IPS-15b (cell line): ENCODE measurements at regions not wholly inside any gene's neighbourhood (a gene's known extent, or its start where the extent isn't known, plus 50 kb on each side); places are given as distances from the start of the nearest gene placed in this dataset.

Source experiments
- H3K27me3 ChIP-seq: one replicate; pipeline ENCODE4 v1.6.1; 2013; ENCODE audit warnings: low read length; ENCODE audit not compliant: control insufficient read depth, insufficient read depth
- H3K36me3 ChIP-seq: one replicate; pipeline ENCODE4 v1.6.1; 2013; ENCODE audit warnings: low read length; ENCODE audit not compliant: control insufficient read depth, insufficient read depth
- H3K4me1 ChIP-seq: one replicate; pipeline ENCODE4 v1.6.1; 2013; ENCODE audit warnings: mild to moderate bottlenecking, low read length; ENCODE audit not compliant: control insufficient read depth, insufficient read depth
- H3K4me3 ChIP-seq: one replicate; pipeline ENCODE4 v1.5.1; 2013; ENCODE audit warnings: low read depth, low read length
- H3K9ac ChIP-seq: one replicate; pipeline ENCODE4 v1.6.1; 2013; ENCODE audit warnings: low read depth, mild to moderate bottlenecking, low read length
- H3K9me3 ChIP-seq: one replicate; pipeline ENCODE4 v1.6.1; 2013; ENCODE audit warnings: mild to moderate bottlenecking, low read length; ENCODE audit not compliant: control insufficient read depth, insufficient read depth

DNA sequence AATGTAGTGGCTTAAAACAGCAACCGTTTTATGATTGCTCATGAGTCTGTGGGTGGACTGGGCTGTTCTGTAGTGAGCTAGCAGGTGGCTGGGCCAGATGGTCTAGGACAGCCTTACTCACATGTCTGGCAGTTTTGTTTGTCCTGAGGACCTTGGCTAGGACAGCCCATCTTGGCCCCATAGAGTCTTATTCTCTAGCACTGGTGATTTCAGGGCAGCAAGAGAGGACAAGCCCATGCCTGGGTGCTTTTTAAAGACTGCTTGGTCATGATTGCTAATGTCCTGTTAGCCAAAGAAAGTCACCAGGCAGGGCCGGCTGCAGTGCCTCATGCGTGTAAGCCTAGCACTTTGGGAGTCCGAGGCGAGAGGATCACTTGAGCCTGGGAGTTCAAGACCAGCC, 139.8 kb downstream of the KATNIP start:
- Histone ChIP-seq H3K9ac (no peak overlapping the region), H3K4me1 (no peaks in the 10 kb centered on the region), H3K27me3 (no peaks in the 10 kb centered on the region), H3K36me3 (no peaks in the 10 kb centered on the region), H3K4me3 (no peak overlapping the region), H3K9me3 (no peaks in the 10 kb centered on the region)

DNA sequence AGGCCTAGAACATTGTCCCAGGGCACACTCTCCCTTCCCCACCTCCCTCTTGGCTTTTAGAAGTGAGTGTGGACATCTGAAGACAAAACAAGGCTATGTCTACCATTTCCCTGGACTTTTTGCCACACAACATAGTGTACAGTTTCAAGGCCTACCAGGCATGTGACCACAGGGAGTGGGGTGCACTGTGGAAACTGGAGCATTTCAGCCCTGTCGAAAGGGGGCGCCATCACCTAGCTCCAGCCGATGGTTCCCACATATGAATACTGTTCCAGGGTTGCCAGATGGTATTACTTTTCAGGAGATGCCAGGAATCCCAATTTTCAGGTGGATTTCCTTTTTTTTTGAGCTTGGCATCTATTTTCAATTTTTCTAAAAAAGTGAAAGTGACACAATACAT, 140.7 kb downstream of the KATNIP start:
- Histone ChIP-seq H3K36me3 (no peaks in the 10 kb centered on the region), H3K4me1 (no peaks in the 10 kb centered on the region)

DNA sequence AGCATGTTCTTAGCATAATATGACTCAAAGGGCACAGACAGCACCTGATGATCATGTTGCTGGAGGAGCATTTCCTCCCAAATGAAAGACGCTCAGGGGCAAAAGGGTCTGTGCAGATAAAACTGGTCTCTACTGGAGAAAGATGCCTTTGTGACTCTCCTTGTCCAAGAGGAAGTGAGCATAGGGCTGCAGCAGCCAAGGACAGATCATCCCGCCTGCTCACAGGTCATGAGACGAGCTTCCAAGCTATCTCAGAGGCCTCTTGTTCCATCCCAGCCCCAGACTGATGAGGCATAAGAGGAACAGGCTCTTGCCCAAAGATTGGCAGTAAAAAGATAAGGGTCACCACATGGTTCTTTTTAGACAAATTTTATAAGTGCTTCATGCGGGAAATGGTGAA, 141.8 kb downstream of the KATNIP start:
- no peak overlapping the region for H3K9ac ChIP-seq
- H3K4me3 ChIP-seq: no peak overlapping the region
- H3K4me1 ChIP-seq: no peaks in the 10 kb centered on the region
- H3K9me3 ChIP-seq: no peaks in the 10 kb centered on the region
- H3K27me3 ChIP-seq: no peaks in the 10 kb centered on the region
- H3K36me3 ChIP-seq: no peaks in the 10 kb centered on the region

More for the DNA sequence above, 140.7 kb downstream of the KATNIP start:
- H3K4me3 ChIP-seq: no peak overlapping the region
- no peaks in the 10 kb centered on the region for H3K27me3 ChIP-seq
- H3K9me3 ChIP-seq: no peaks in the 10 kb centered on the region
- no peak overlapping the region for H3K9ac ChIP-seq

DNA sequence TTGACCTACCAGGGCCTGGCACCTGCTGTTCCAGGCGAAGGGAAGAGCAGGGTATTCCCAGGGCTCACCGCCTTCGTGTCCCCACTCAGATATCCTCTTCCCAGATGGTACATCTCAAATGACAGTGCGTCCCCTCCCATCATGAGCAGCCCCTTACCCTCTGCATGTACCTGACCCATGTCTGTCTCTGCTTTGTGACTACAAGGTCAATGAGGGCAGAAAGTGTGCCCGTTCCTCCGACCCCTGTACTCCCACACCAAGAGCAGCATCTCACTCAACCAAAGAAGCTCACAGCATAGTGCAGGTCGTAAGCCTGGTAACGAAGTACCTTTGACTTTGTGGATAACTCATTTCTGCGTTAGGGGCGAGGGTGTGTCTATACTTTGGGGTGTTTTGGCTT, 142.6 kb downstream of the KATNIP start:
- Histone ChIP-seq H3K4me3 (no peak overlapping the region), H3K9ac (no peak overlapping the region)

DNA sequence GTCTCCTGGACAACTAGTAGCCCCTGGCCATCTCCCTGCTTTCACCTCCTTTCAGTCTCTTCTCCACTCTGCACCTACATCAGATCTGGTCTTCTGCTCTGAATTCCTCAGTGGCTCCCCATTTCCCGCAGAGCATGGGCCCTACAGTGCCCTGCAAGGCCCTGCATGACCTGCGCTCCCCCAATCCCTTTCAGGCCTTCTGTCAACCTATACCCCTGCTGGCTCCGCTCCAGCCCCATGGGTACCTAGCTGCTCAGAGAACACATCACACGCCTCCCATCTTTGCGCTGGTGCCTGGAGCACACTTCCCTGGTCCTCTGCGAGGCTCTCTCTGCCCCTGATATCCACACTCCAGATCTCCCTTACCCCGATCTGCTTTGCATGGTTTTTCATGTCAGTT, 145.2 kb downstream of the KATNIP start:
- Histone ChIP-seq H3K27me3 (no peaks in the 10 kb centered on the region), H3K9ac (peak overlapping the region; percentile 18), H3K9me3 (no peaks in the 10 kb centered on the region), H3K36me3 (no peaks in the 10 kb centered on the region), H3K4me1 (peaks cover 2% of the 10 kb centered on the region), H3K4me3 (no peak overlapping the region)

More for the DNA sequence above, 142.6 kb downstream of the KATNIP start:
- no peaks in the 10 kb centered on the region for H3K36me3 ChIP-seq
- H3K4me1 ChIP-seq: no peaks in the 10 kb centered on the region
- H3K9me3 ChIP-seq: no peaks in the 10 kb centered on the region
- H3K27me3 ChIP-seq: no peaks in the 10 kb centered on the region

DNA sequence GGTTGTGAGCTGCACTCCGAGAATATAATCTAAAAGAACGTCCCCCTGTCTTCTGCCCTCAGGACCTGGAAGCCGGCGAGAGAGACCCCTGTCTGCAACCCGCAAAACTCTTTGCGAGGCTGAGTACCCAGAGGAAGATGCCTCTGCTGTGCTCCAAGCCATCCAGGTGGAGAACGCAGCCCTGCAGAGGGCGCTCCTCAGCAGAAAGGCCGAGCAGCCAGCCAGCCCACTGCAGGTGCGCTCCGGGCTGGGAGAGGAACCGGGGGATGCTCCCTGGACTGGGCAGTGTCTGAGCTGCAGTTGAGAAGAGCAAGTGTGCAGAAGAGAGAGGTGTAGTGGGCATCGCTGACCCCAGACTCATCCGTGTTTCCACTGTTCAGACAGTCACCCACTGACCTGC, 148.3 kb downstream of the KATNIP start:
- H3K36me3 ChIP-seq: no peaks in the 10 kb centered on the region
- H3K4me3 ChIP-seq: no peak overlapping the region
- H3K4me1 ChIP-seq: peaks cover 2% of the 10 kb centered on the region
- H3K9me3 ChIP-seq: no peaks in the 10 kb centered on the region
- H3K27me3 ChIP-seq: no peaks in the 10 kb centered on the region
- no peak overlapping the region for H3K9ac ChIP-seq

DNA sequence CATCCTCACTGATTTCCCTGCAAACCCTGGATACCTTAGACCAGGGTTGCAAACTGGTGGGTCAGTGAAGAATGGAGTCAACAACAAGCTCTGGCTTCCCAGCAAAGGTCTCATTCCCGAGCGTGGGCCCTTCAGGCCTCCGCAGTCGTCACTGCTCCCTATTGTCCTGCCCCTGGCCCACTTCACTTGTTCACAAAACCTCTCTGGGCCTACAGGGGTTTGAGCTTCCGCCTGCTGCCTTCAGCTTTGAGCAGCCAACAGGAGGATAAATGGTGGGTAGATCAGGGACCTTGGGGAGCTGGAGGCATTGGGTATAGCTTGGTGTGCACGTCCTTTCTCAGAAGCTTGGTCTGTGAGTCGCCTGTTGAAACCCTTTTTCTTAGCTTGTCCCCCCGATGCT, 148.8 kb downstream of the KATNIP start:
- H3K36me3 ChIP-seq: no peaks in the 10 kb centered on the region
- no peak overlapping the region for H3K4me3 ChIP-seq
- no peaks in the 10 kb centered on the region for H3K27me3 ChIP-seq

DNA sequence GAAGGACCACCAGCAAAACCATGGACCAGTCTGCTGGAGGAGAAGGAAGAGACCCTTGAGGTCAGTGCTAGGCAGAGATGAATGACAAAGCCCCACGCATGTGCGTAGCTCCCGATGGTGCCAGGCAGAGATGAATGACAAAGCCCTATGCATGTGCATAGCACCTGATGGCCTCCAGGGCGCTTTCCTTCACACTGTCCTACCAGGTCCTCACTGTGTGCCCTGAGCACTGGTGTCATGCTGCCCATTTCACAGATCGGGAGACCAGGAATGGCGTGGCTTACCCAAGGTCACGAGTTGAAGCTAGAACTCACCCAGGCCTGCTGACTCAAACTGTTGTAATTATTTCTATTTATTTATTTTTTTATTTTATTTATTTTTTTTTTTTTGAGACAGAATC, 149.6 kb downstream of the KATNIP start:
- no peak overlapping the region for H3K9ac ChIP-seq
- no peak overlapping the region for H3K4me3 ChIP-seq
- no peaks in the 10 kb centered on the region for H3K27me3 ChIP-seq
- no peaks in the 10 kb centered on the region for H3K9me3 ChIP-seq
- no peaks in the 10 kb centered on the region for H3K36me3 ChIP-seq
- peaks cover 2% of the 10 kb centered on the region for H3K4me1 ChIP-seq

More for the DNA sequence above, 148.8 kb downstream of the KATNIP start:
- peaks cover 2% of the 10 kb centered on the region for H3K4me1 ChIP-seq
- no peaks in the 10 kb centered on the region for H3K9me3 ChIP-seq
- H3K9ac ChIP-seq: no peak overlapping the region

DNA sequence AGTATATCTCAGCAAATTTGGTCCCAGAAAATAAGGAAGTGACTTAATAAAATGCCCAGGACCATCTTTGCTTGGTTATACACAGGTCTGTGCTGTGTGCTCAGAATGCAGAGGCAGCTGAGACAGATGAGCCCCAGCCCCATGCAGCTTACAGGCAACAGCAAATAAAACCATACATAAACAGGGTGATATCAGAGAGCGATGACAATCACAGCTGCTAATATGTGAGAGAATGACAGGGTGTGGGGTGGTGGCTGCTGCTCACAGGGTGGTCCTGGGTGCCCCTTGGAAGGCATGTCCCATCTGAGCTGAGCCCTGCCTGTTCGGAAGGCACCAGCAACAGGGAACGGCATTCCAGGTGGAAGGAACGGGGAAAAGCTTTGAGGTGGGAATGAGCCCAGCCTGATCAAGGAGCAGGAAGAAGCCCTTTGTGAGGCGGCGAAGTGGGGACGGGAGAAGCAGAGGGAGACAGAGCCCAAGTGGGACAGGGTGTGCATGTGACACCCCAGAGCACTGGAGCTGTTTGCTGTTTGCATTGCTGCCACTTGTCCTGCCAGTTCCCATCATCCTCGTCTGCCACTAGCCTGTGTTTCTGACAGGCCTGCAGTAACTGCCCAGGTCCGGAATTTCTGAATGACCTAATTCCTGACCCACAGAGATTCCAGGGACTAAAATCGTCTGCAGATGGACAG, 150.5 kb downstream of the KATNIP start:
- H3K36me3 ChIP-seq: no peaks in the 10 kb centered on the region
- H3K9me3 ChIP-seq: no peaks in the 10 kb centered on the region
- H3K9ac ChIP-seq: no peak overlapping the region
- H3K4me1 ChIP-seq: peaks cover 2% of the 10 kb centered on the region
- no peaks in the 10 kb centered on the region for H3K27me3 ChIP-seq
- no peak overlapping the region for H3K4me3 ChIP-seq

DNA sequence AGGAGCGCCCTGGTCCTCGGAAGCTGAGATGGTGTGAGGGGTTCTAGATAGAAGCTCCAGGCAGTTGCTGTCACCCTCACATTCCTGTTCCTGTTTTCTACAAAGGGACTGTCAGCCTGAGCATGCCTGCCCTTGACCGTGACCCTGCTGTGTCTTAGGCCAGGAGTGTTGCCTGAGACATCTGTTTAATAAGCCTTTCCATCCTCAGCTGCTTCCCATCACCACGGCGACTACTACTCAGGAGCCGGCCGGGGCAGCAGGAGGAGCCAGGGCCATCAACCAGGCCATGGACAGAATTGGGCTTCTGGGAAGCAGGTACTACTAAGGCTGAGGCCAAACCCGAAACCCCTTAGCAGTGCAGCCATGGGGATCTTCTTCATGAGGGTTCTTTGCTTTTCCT, 151.4 kb downstream of the KATNIP start:
- no peaks in the 10 kb centered on the region for H3K36me3 ChIP-seq
- H3K9me3 ChIP-seq: no peaks in the 10 kb centered on the region
- no peak overlapping the region for H3K4me3 ChIP-seq
- peaks cover 2% of the 10 kb centered on the region for H3K4me1 ChIP-seq
- H3K9ac ChIP-seq: no peak overlapping the region
- H3K27me3 ChIP-seq: no peaks in the 10 kb centered on the region

DNA sequence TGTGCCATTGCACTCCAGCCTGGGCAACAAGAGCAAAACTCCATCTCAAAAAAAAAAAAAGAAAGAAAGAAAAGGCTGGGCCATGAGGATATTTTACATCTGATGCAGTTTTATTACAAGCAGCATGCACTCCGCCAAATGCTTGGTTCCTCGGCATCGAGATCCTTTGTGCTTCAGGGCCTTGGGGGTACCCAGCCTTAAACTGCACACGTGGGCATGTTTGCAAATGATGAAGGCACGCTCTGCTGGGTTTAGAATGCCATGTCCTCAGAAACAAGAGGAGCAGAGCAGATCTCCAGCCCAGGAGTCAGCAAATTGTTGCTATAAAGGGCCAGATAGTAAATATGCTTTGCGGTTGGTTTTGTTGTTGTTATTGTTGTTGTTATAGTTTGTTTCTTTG, 153.2 kb downstream of the KATNIP start:
- no peak overlapping the region for H3K9ac ChIP-seq
- H3K4me1 ChIP-seq: no peaks in the 10 kb centered on the region
- no peaks in the 10 kb centered on the region for H3K27me3 ChIP-seq
- no peak overlapping the region for H3K4me3 ChIP-seq
- H3K36me3 ChIP-seq: no peaks in the 10 kb centered on the region
- H3K9me3 ChIP-seq: no peaks in the 10 kb centered on the region

DNA sequence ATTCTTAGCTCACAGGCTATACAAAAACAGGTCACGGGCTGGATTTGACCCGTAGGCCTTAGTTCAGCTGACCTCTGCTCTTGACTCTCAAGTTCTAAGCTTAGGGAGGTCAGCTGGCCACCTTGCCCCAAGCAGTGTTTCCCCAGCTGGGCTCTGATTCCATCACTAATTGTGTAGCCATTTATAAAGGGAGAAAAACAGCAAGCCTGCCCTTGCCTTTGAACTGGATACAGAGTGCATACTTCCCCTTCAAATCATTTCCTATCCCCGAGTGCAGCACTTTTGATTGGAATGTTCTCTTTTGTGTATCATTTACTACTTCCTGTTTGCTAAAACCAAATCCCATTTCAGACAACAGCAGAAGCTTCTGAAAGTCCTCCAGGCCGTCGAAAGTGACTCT, 153.6 kb downstream of the KATNIP start:
- H3K27me3 ChIP-seq: no peaks in the 10 kb centered on the region
- H3K4me1 ChIP-seq: no peaks in the 10 kb centered on the region
- no peaks in the 10 kb centered on the region for H3K36me3 ChIP-seq
- H3K4me3 ChIP-seq: no peak overlapping the region
- H3K9ac ChIP-seq: no peak overlapping the region
- no peaks in the 10 kb centered on the region for H3K9me3 ChIP-seq
